Activated CD8-positive, alpha-beta memory T cell treated with anti-CD3 and anti-CD28 coated beads, Interleukin-2, amount 10 ng/mL, durations not matched to agents 7 days and 5 days (primary cell): ENCODE measurements at regions not wholly inside any gene's neighbourhood (a gene's known extent, or its start where the extent isn't known, plus 50 kb on each side); places are given as distances from the start of the nearest gene placed in this dataset.

ENCODE experiments used
- ATAC-seq: fragments of 150-1000 bp; cut with Tn5 transposase; one replicate; pipeline ENCODE4 v1.10.0; 2021; ENCODE audit warnings: moderate library complexity
- CTCF ChIA-PET: fragments of 350-600 bp; sonication (Branson Sonifier 250); formaldehyde crosslinking; loops from one replicate; lab custom pipeline; 2021; ENCODE audit warnings: antibody characterized with exemption; lab: Charles Lee
- DNase-seq: peaks from one replicate; pipeline ENCODE4 v3.0.0-alpha.2; 2020
- H3K27ac Mint-ChIP-seq: one replicate; pipeline ENCODE4 v1.8.0; 2021; ENCODE audit warnings: mild to moderate bottlenecking, mixed read lengths
- H3K27me3 Mint-ChIP-seq: one replicate; pipeline ENCODE4 v1.8.0; 2021; ENCODE audit warnings: mixed read lengths
- H3K36me3 Mint-ChIP-seq: one replicate; pipeline ENCODE4 v1.8.0; 2021; ENCODE audit warnings: mild to moderate bottlenecking, mixed read lengths
- H3K4me1 Mint-ChIP-seq: one replicate; pipeline ENCODE4 v1.8.0; 2021; ENCODE audit warnings: mixed read lengths
- H3K4me3 Mint-ChIP-seq: one replicate; pipeline ENCODE4 v1.8.0; 2021; ENCODE audit warnings: mild to moderate bottlenecking, moderate library complexity, mixed read lengths
- H3K9me3 Mint-ChIP-seq: one replicate; pipeline ENCODE4 v1.8.0; 2022; ENCODE audit warnings: low read depth, mixed read lengths

DNA sequence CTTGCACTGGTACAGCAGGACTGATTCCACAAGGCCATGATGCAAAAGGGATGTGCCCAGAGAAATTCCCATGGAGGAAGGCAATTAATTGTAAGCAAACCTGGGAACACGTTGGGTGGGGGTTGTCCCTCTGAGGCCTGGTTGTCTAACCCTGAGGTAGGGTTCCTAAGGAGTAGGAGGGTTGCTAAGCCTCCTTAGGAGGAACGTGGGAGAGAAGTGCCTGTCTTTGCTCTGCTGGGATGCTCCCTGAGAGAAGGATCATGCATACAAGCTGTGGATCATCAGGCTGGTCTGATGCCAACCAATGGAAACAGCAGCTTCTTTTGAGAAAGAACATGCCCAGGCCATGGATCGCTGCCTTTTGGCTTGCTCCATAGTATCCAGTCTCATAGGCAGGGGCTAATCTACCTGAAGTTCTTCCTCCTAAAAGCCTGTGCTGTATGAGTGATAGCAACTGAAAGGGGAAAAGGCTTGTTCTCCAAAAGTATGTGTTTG is 203.7 kb upstream of the NPVF start:
- Mint-ChIP-seq H3K27me3 (peaks cover 16% of the 10 kb centered on the region), H3K9me3 (no peaks in the 10 kb centered on the region), H3K36me3 (no peaks in the 10 kb centered on the region), H3K4me3 (no peak overlapping the region), H3K27ac (no peak overlapping the region), H3K4me1 (no peaks in the 10 kb centered on the region)
- DNase-seq (no peak), ATAC-seq (no peak)
- CTCF ChIA-PET, result no interaction called here

DNA sequence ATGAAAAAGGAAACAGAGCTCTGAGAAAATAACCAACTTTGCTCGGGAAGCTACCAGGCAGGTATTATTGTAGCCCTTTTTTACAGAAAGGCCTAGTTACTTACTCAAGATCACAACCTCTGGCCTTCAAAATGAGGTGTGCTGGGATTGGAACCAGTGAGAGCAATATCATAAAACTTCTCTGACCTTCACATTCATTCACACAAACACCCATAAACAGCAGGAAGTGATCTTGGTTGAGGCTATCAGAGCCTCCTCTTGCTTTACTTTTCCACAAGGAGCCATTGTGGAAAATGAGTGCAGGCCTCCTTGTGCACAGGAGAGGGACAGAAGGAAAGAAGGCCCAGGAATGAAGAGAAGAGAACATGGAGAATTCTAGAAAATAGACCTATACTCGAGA is 204.5 kb upstream of the NPVF start:
- Mint-ChIP-seq H3K4me3 (no peak overlapping the region), H3K27ac (no peak overlapping the region), H3K27me3 (peaks cover 20% of the 10 kb centered on the region), H3K4me1 (no peaks in the 10 kb centered on the region), H3K36me3 (no peaks in the 10 kb centered on the region), H3K9me3 (no peaks in the 10 kb centered on the region)
- DNase-seq (no peak), ATAC-seq (no peak)
- CTCF ChIA-PET, result no interaction called here

DNA sequence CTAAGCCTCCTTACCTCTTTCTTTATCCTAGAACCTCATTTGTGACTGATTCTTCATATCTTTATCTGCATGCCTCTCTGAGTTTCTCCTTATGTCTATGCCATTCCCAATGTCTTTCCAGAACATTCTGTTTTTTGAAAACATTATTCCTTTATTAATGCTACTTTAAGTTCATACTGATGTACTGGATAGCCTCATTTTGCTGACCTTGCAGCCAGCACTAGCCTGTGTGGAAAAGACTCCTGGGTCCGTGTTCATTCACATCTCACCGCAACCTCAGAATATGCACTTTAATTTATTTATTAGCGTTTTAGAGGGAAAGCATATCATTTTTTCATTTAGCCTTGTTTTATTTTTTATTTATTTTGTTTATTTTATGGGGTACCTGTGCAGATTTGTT is 208.1 kb upstream of the NPVF start:
- H3K27me3 Mint-ChIP-seq, result peaks cover 19% of the 10 kb centered on the region
- H3K4me1 Mint-ChIP-seq, result no peaks in the 10 kb centered on the region
- no peak for DNase-seq
- CTCF ChIA-PET, result no interaction called here
- H3K27ac Mint-ChIP-seq, result no peak overlapping the region
- H3K36me3 Mint-ChIP-seq, result no peaks in the 10 kb centered on the region
- no peak overlapping the region for H3K4me3 Mint-ChIP-seq
- peaks cover 4% of the 10 kb centered on the region for H3K9me3 Mint-ChIP-seq
- no peak for ATAC-seq

DNA sequence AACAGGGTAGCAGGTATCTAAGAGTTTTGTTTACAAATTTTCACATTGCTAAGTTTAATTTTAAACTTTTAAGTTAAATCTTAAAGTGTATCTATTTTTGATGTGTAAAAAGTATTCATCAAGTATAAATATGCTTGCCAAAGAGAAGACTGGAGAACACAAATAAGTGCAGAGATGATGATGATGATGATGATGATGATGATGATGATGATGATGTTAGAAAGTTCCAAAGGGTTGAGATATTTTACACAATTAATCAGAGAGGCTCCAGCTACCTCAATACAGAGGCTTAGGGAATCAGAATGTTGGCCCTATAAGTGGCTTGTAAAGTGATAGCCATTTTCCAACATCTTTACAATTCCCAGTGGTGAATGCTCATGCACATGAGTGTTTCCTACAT is 209.0 kb upstream of the NPVF start:
- CTCF ChIA-PET, result no interaction called here
- Mint-ChIP-seq H3K27me3 (peaks cover 19% of the 10 kb centered on the region), H3K4me1 (no peaks in the 10 kb centered on the region), H3K36me3 (no peaks in the 10 kb centered on the region), H3K27ac (no peak overlapping the region), H3K9me3 (peaks cover 7% of the 10 kb centered on the region), H3K4me3 (no peak overlapping the region)
- DNase-seq (no peak), ATAC-seq (no peak)

DNA sequence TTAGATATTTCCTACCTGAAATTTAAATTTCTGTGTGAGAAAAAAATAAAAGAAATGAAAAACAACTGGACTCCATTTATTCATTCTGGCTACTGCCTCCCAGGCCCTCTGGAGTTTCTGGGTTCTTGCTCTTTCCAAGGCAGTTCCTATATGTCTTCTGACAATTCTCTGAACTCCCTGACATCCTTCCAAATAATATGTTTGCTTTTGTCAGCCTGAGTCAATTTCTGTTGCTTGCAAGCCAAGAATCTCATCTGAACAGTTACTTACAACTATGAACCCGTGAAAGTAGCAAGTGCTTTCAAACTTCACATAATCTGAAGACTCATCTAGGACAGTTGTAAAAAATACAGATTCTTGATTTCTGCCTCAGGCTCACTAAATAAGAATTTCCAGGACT is 216.7 kb upstream of the NPVF start:
- Mint-ChIP-seq H3K27ac (no peak overlapping the region), H3K27me3 (no peaks in the 10 kb centered on the region), H3K4me1 (no peaks in the 10 kb centered on the region), H3K9me3 (peaks cover 12% of the 10 kb centered on the region), H3K36me3 (no peaks in the 10 kb centered on the region), H3K4me3 (no peak overlapping the region)
- DNase-seq (no peak), ATAC-seq (no peak)
- CTCF ChIA-PET, result no interaction called here

DNA sequence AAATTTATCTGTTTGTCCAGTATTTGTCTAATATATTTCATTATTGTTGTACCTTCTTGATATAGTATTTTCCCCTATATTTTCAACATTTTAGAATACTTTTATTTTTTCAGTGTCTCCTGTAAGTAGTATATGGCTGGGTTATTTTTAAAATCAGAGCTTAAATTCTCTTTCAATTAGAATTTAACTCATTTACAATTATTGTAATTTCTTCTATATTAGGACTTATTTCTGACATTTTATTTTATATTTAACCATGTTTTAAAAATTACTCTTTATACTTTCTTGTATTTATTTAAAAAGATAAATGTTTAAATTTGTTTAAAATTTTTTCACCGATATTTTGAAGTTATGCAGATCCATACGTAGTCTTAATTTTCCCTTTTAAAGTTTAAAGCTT is 220.0 kb upstream of the NPVF start:
- H3K27me3 Mint-ChIP-seq, result no peaks in the 10 kb centered on the region
- DNase-seq (no peak), ATAC-seq (no peak)
- H3K4me1 Mint-ChIP-seq, result no peaks in the 10 kb centered on the region
- H3K27ac Mint-ChIP-seq, result no peak overlapping the region
- CTCF ChIA-PET, result no interaction called here
- H3K9me3 Mint-ChIP-seq, result no peaks in the 10 kb centered on the region
- no peaks in the 10 kb centered on the region for H3K36me3 Mint-ChIP-seq
- no peak overlapping the region for H3K4me3 Mint-ChIP-seq

DNA sequence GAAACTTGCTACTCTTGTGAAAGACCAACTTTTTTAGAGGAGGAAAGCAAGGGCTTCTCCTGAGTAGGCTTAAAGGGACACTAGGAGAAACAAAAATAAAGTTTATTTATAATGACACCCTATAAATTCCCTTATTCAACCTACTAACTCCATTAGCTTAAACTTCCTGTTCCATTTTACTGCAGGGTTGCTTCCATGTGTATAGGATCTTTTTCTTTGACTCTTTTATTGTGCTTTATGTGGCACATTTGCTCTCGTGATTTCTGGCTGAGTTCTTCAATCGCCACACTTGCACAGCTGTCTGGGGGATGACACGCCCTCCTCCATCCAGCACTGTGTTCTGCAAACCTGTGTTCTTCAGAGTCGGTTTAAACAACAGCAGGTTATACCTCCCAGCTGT is 225.7 kb upstream of the NPVF start:
- ATAC-seq (no peak), DNase-seq (no peak)
- no peak overlapping the region for H3K4me3 Mint-ChIP-seq
- H3K27ac Mint-ChIP-seq, result no peak overlapping the region
- H3K36me3 Mint-ChIP-seq, result no peaks in the 10 kb centered on the region
- H3K9me3 Mint-ChIP-seq, result no peaks in the 10 kb centered on the region
- peaks cover 4% of the 10 kb centered on the region for H3K27me3 Mint-ChIP-seq
- no peaks in the 10 kb centered on the region for H3K4me1 Mint-ChIP-seq
- CTCF ChIA-PET, result no interaction called here

DNA sequence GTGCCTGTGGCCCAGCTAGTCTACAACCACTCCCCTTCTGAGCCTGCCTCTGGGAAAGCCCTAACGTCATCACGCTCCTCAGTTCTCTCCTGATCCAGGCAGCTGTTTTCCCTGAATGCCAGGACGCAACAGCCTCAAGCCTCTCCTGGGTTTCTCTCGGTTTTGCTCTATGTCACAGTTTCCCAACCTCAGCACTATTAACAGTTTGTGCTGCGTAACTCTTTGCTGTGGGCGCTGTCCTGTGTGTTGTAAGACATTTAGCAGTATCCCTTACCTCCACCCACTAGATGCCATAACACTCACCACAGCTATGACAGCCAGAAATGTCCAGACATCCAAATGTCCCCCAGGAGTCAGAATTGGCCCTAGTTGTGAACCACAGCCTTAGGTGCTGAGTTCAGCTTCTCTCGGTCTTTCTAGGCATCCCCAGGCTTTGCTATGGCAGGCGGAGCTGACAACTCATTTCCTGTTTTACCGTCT is 226.3 kb upstream of the NPVF start:
- H3K4me3 Mint-ChIP-seq, result no peak overlapping the region
- CTCF ChIA-PET, result no interaction called here
- no peaks in the 10 kb centered on the region for H3K4me1 Mint-ChIP-seq
- peaks cover 5% of the 10 kb centered on the region for H3K27me3 Mint-ChIP-seq
- ATAC-seq, result no peak
- no peaks in the 10 kb centered on the region for H3K36me3 Mint-ChIP-seq
- no peaks in the 10 kb centered on the region for H3K9me3 Mint-ChIP-seq
- DNase-seq, result no peak
- no peak overlapping the region for H3K27ac Mint-ChIP-seq

DNA sequence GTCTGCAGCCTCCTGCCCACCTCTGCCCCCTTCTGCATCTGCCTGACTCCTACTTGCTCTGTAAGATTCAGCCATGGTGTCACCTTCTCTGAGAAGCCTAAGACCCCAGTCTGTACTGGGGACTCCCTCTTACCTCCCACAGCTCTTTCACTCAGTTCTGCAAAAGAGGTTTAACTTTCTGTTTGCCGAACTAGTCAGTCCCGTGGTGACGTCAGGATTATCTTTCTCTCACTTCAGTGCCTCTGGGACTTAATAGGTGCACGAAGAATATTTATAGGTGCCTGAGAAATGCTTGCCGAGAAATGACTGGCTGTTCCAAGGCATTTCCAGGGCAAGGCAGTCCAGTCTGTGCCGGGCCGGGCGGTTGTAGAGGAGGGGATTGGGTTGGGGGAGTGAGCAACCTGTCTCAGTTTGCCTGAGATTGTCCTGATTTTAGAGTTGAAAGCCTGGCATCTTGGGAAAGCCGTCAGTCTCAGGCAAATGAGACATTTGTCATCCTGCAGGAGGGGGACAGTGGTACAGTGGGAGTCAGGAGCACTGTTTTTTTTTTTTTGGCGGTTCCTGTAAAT is 227.5 kb upstream of the NPVF start:
- no peak overlapping the region for H3K4me3 Mint-ChIP-seq
- CTCF ChIA-PET, result no interaction called here
- no peaks in the 10 kb centered on the region for H3K36me3 Mint-ChIP-seq
- H3K27ac Mint-ChIP-seq, result no peak overlapping the region
- no peak for DNase-seq
- peaks cover 13% of the 10 kb centered on the region for H3K27me3 Mint-ChIP-seq
- no peaks in the 10 kb centered on the region for H3K4me1 Mint-ChIP-seq
- ATAC-seq, result no peak
- no peaks in the 10 kb centered on the region for H3K9me3 Mint-ChIP-seq

DNA sequence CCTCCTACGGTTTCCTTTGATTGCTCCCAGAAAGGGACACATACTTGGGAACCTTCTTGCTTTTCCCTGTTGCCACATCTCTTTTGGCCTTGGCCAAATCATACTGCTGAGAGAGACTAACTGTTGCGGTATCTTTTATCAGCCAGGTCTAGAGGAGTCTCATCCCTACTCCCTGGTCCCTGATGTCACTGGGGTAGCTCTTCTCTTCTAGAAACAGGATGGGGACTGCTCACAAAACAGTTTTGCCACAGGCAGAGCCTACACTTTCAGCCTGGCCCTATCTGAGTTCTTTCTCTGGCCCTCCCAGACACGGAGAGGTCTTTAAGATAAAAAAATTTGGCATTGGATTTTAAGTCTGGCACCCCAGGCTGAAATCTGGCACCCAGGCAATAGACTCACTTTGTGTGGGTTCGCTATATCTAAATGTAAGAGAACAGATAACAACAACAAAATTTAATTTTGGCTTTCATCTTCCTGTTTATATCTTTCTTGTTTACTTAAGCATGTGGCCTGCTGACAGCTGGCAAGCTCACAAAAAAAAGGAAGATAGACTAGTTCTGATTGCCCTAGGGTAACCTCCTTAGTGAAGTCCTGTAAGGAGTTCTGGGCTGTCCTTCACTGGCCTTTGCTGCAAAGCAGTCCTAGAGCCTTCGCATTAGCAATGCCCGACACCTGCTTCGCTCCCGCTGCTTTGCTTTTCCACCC is 228.3 kb upstream of the NPVF start:
- DNase-seq, result no peak
- H3K4me1 Mint-ChIP-seq, result no peaks in the 10 kb centered on the region
- no peak overlapping the region for H3K4me3 Mint-ChIP-seq
- no peaks in the 10 kb centered on the region for H3K36me3 Mint-ChIP-seq
- no peaks in the 10 kb centered on the region for H3K9me3 Mint-ChIP-seq
- H3K27ac Mint-ChIP-seq, result no peak overlapping the region
- H3K27me3 Mint-ChIP-seq, result peaks cover 15% of the 10 kb centered on the region
- CTCF ChIA-PET, result no interaction called here
- ATAC-seq, result no peak

DNA sequence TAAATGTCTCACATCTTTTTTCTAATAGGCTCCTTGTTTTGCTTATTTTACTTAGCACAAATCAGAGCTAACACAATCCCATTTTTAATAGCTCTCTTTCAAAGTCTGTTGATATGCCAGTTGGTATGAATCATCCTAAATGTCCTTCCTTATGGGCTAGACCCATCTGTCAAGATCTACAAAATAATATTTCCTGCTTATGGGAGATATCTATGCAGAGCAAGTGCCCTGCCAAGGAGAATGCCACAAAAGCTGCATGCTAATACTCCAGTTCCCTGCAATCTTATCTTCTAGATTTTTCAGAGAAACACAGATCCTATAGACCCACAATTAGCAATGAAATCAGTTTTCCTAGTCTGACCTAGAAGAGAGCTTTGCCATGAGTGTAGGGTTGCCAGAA is 230.8 kb upstream of the NPVF start:
- Mint-ChIP-seq H3K9me3 (no peaks in the 10 kb centered on the region), H3K36me3 (no peaks in the 10 kb centered on the region), H3K4me3 (no peak overlapping the region), H3K4me1 (no peaks in the 10 kb centered on the region), H3K27me3 (peaks cover 24% of the 10 kb centered on the region), H3K27ac (no peak overlapping the region)
- CTCF ChIA-PET, result interaction anchor here (1.8 kb wide), 1 partner anchor 107 kb away, joined by 4 read pairs; no protein-coding TSS in a partner anchor
- no peak for DNase-seq
- no peak for ATAC-seq

DNA sequence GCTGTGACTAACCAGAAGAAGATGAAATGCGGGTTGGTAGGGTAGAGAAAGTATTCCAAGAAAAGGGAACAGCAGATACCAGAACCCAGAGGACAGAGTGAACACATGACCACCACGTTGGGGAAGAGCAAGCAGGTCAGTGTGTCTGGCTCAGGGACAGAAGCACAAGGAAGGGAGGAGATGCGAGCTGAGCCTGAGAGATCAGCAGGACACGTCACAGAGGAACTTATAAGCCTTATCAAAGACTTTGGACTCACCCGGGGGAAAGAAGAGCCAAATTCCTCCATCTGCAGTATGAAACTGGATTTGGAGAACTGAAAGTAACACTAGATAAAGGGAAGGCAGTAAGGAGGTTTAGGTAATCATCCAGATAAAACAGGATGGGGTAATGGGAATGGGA is 232.1 kb upstream of the NPVF start:
- Mint-ChIP-seq H3K4me1 (no peaks in the 10 kb centered on the region), H3K4me3 (no peak overlapping the region)

DNA sequence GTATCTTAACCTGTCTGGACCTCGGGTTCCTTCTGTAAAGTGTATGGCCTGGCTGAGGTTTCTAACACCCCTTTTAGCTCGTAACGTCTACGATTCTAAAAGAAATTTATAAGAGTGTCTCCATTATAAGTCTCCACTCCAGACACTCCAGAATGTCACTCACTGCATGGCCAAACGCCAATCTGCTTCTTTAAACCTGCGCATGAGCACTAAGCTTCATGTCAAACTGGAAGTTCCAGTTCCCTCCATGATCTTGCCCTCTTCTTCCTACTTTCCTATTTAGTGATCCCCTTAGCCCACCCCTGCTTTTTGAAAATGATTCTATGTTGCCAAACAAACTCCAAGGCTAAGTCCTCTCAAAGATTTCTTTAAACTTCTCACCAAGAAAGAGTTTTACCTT is 241.4 kb upstream of the NPVF start:
- H3K27me3 Mint-ChIP-seq, result peaks cover 37% of the 10 kb centered on the region
- no peaks in the 10 kb centered on the region for H3K9me3 Mint-ChIP-seq
- no peaks in the 10 kb centered on the region for H3K4me1 Mint-ChIP-seq
- H3K27ac Mint-ChIP-seq, result no peak overlapping the region
- H3K4me3 Mint-ChIP-seq, result no peak overlapping the region
- no peaks in the 10 kb centered on the region for H3K36me3 Mint-ChIP-seq
- ATAC-seq, result no peak
- DNase-seq, result no peak
- CTCF ChIA-PET, result no interaction called here

More for the DNA sequence above, 232.1 kb upstream of the NPVF start:
- no peak overlapping the region for H3K27ac Mint-ChIP-seq
- DNase-seq (no peak), ATAC-seq (no peak)
- CTCF ChIA-PET, result no interaction called here
- H3K27me3 Mint-ChIP-seq, result peaks cover 31% of the 10 kb centered on the region
- H3K9me3 Mint-ChIP-seq, result no peaks in the 10 kb centered on the region
- no peaks in the 10 kb centered on the region for H3K36me3 Mint-ChIP-seq

DNA sequence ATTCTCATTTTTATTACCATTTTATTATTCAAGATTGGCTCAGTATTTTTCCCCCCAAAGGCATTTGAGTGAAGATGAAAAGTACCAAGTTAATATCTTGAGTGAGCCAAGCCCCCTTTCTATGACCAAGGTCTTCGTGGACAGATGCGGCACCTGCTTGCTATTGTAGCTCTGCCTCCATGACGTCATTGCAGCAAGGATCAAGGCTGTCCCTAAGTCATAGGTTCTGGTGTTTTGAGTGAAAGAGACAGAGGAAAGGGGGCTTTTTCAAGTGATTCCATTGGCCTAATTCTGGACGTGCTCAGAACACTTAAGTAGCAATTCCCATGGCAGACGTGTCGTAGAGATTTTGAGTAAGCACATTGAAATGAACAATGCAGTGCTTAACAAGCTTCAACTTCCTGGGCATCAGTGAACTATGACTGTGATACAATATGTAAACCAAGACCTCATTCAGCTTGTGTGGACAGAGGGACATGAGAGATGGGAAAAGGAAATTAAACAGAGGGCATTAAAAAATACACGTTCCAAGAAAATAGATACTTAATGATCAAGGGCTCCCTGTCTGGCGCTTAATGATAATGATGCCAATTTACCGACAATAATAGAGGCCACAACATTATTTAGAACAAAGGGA is 248.7 kb upstream of the NPVF start:
- Mint-ChIP-seq H3K27me3 (peaks cover 23% of the 10 kb centered on the region), H3K36me3 (no peaks in the 10 kb centered on the region), H3K9me3 (no peaks in the 10 kb centered on the region), H3K27ac (no peak overlapping the region), H3K4me3 (no peak overlapping the region), H3K4me1 (no peaks in the 10 kb centered on the region)
- CTCF ChIA-PET, result no interaction called here
- ATAC-seq (no peak), DNase-seq (no peak)
